ENCODE measurements at regions not wholly inside any gene's neighbourhood (a gene's known extent, or its start where the extent isn't known, plus 50 kb on each side); places are given as distances from the start of the nearest gene placed in this dataset.
"Not testable (repeated sequence)": the region's sequence is repeated elsewhere in the genome, so short reads cannot be mapped to it uniquely, and the experiment has no call there.

- not testable (repeated sequence) for TF ChIP-seq CTCF, POLR2AphosphoS5 (IDR thresholded peaks at IDR 0.05)
These were observed 73.3 kb downstream of the DAPL1 start for GRCh38 chr2:158868386-158868785.
